ENCODE measurements at regions not wholly inside any gene's neighbourhood (a gene's known extent, or its start where the extent isn't known, plus 50 kb on each side); places are given as distances from the start of the nearest gene placed in this dataset.
"Not testable (repeated sequence)": the region's sequence is repeated elsewhere in the genome, so short reads cannot be mapped to it uniquely, and the experiment has no call there.

GRCh38 chr6:170192905-170193304 lies 98.0 kb downstream of the DLL1 start:
- no peak for DNase-seq

- not testable (repeated sequence) for DNase-seq
Observed at GRCh38 chr6:170192101-170192500, 98.8 kb downstream of the DLL1 start.

GRCh38 chr6:170190046-170190445 lies 100.8 kb downstream of the DLL1 start:
- DNase-seq: no peak

GRCh38 chr6:170189236-170189635 lies 101.6 kb downstream of the DLL1 start:
- DNase-seq: no peak

- no peak for DNase-seq
Observed at GRCh38 chr6:170188571-170189001, 102.3 kb downstream of the DLL1 start.

- DNase-seq: no peak
Observed at GRCh38 chr6:170187669-170188566, 103.0 kb downstream of the DLL1 start.

- DNase-seq: no peak
Observed at GRCh38 chr6:170186941-170187668, 103.8 kb downstream of the DLL1 start.

GRCh38 chr6:170186006-170186935 lies 104.6 kb downstream of the DLL1 start:
- DNase-seq: no peak

- DNase-seq: no peak
Observed at GRCh38 chr6:170185175-170185978, 105.5 kb downstream of the DLL1 start.

- DNase-seq: no peak
Observed at GRCh38 chr6:170184316-170184715, 106.6 kb downstream of the DLL1 start.

GRCh38 chr6:170183521-170183920 lies 107.4 kb downstream of the DLL1 start:
- no peak for DNase-seq

- DNase-seq: no peak
Observed at GRCh38 chr6:170182781-170183120, 108.1 kb downstream of the DLL1 start.

GRCh38 chr6:170182093-170182780 lies 108.6 kb downstream of the DLL1 start:
- DNase-seq: no peak

GRCh38 chr6:170181338-170181690 lies 109.6 kb downstream of the DLL1 start:
- DNase-seq: no peak

GRCh38 chr6:170180671-170181337 lies 110.1 kb downstream of the DLL1 start:
- DNase-seq: no peak

- no peak for DNase-seq
Observed at GRCh38 chr6:170179616-170180324, 111.1 kb downstream of the DLL1 start.

GRCh38 chr6:170178561-170179477 lies 112.1 kb downstream of the DLL1 start:
- DNase-seq: no peak

- DNase-seq: no peak
Observed at GRCh38 chr6:170177772-170178560, 112.9 kb downstream of the DLL1 start.
